Lower lobe of right lung (tissue), 2 donors: ENCODE measurements at regions not wholly inside any gene's neighbourhood (a gene's known extent, or its start where the extent isn't known, plus 50 kb on each side); places are given as distances from the start of the nearest gene placed in this dataset.
"Not testable (repeated sequence)": the region's sequence is repeated elsewhere in the genome, so short reads cannot be mapped to it uniquely, and the experiment has no call there.

Experiments
- ATAC-seq, 2 donors: fragments of 200-7000 bp; cut with Tn5 transposase; one replicate each; pipeline ENCODE4 v1.9.1; 2020 to 2022; ENCODE audit warnings: mild to moderate bottlenecking in 2 of 2, moderate library complexity in 2 of 2
- DNase-seq: peaks from one replicate; pipeline ENCODE4 v3.0.0-alpha.2; 2020
- H3K27ac ChIP-seq: fragments of 200-600 bp; one replicate; pipeline ENCODE4 v1.8.0; 2022
- H3K27me3 ChIP-seq: fragments of 200-600 bp; one replicate; pipeline ENCODE4 v1.8.0; 2022; ENCODE audit warnings: low read depth
- H3K36me3 ChIP-seq: fragments of 200-600 bp; one replicate; pipeline ENCODE4 v1.8.0; 2022; ENCODE audit warnings: mild to moderate bottlenecking
- H3K4me1 ChIP-seq: fragments of 200-600 bp; one replicate; pipeline ENCODE4 v1.8.0; 2022
- H3K4me3 ChIP-seq: fragments of 200-600 bp; one replicate; pipeline ENCODE4 v1.8.0; 2022; ENCODE audit warnings: mild to moderate bottlenecking
- H3K9me3 ChIP-seq: fragments of 200-600 bp; one replicate; pipeline ENCODE4 v1.8.0; 2022
- intact Hi-C: fragments of 100-400 bp; cut with DNase I; formaldehyde crosslinking; loops from one replicate; pipeline ENCODE4 v1.11.0; 2022
- TF ChIP-seq, protein P1 (sequence below): fragments of 200-600 bp; IDR thresholded peaks from one replicate; pipeline ENCODE4 v1.8.0; 2022; ENCODE audit warnings: antibody characterized with exemption, mild to moderate bottlenecking
- donor health status: DM: no; HTN: yes; CAD: no; lungs with severe emphysema.

DNA sequence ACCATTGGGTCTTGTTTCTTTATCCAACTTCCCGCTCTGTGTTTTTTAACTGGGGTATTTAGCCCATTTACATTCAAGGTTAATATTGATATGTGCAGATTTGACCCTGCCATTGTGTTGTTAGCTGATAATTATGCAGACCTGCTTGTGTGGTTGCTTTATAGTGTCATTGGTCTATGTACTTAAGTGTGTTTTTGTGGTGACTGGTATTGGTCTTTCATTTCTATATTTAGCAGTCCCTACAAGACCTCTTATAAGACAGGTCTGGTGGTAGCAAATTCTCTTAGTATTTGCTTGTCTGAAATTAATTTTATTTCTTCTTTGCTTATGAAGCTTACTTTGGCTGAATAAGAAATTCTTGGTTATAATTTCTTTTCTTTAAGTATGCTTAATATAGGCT, 698.1 kb downstream of the DTWD2 start:
- H3K4me1 ChIP-seq, result no peaks in the 10 kb centered on the region
- no peak overlapping the region for H3K27ac ChIP-seq
- no peak overlapping the region for H3K4me3 ChIP-seq
- no peak for ATAC-seq
- no peaks in the 10 kb centered on the region for H3K36me3 ChIP-seq
- DNase-seq, result no peak
- intact Hi-C loops, result no loop called here
- no peaks in the 10 kb centered on the region for H3K27me3 ChIP-seq
- TF ChIP-seq, protein P1, sequence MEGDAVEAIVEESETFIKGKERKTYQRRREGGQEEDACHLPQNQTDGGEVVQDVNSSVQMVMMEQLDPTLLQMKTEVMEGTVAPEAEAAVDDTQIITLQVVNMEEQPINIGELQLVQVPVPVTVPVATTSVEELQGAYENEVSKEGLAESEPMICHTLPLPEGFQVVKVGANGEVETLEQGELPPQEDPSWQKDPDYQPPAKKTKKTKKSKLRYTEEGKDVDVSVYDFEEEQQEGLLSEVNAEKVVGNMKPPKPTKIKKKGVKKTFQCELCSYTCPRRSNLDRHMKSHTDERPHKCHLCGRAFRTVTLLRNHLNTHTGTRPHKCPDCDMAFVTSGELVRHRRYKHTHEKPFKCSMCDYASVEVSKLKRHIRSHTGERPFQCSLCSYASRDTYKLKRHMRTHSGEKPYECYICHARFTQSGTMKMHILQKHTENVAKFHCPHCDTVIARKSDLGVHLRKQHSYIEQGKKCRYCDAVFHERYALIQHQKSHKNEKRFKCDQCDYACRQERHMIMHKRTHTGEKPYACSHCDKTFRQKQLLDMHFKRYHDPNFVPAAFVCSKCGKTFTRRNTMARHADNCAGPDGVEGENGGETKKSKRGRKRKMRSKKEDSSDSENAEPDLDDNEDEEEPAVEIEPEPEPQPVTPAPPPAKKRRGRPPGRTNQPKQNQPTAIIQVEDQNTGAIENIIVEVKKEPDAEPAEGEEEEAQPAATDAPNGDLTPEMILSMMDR, result no peak
- H3K9me3 ChIP-seq, result no peaks in the 10 kb centered on the region

DNA sequence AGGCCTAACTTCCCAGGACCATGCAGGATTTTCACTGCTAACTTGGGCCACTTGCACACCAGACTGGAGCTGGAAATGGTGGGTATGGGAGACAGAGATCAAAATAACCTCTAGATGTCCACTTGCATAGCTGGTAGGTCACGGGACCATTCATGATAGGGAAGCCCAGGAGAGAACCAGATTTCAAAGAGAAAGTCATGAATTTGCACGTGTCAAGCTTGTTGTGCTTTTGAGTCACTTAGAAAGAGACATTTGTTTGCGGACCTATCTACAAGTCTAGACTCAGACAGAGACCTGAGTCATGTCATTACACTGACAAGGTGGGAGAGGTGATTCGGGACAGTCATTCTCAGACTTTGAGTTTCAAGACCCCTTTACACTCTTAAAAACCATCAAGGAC, 704.1 kb downstream of the DTWD2 start:
- not testable (repeated sequence) for ATAC-seq

DNA sequence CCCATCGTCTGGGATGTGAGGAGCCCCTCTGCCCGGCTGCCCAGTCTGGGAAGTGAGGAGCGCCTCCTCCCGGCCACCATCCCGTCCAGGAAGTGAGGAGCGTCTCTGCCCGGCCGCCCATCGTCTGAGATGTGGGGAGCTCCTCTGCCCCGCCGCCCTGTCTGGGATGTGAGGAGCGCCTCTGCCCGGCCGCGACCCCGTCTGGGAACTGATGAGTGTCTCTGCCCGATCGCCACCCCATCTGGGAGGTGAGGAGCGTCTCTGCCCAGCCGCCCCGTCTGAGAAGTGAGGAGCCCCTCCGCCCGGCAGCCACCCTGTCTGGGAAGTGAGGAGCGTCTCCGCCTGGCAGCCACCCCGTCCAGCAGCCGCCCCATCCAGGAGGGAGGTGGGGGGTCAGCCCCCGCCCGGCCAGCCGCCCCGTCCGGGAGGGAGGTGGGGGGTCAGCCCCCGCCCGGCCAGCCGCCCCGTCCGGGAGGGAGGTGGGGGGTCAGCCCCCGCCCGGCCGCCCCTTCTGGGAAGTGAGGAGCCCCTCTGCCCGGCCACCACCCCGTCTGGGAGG, 705.8 kb downstream of the DTWD2 start:
- H3K36me3 ChIP-seq, DNase-seq, intact Hi-C loops, H3K4me3 ChIP-seq, H3K9me3 ChIP-seq, ATAC-seq, H3K27me3 ChIP-seq, H3K27ac ChIP-seq, H3K4me1 ChIP-seq: not testable (repeated sequence)

More for the DNA sequence above, 704.1 kb downstream of the DTWD2 start:
- DNase-seq, H3K27ac ChIP-seq, H3K36me3 ChIP-seq, H3K9me3 ChIP-seq, H3K4me1 ChIP-seq, H3K27me3 ChIP-seq, H3K4me3 ChIP-seq, intact Hi-C loops: not testable (repeated sequence)

DNA sequence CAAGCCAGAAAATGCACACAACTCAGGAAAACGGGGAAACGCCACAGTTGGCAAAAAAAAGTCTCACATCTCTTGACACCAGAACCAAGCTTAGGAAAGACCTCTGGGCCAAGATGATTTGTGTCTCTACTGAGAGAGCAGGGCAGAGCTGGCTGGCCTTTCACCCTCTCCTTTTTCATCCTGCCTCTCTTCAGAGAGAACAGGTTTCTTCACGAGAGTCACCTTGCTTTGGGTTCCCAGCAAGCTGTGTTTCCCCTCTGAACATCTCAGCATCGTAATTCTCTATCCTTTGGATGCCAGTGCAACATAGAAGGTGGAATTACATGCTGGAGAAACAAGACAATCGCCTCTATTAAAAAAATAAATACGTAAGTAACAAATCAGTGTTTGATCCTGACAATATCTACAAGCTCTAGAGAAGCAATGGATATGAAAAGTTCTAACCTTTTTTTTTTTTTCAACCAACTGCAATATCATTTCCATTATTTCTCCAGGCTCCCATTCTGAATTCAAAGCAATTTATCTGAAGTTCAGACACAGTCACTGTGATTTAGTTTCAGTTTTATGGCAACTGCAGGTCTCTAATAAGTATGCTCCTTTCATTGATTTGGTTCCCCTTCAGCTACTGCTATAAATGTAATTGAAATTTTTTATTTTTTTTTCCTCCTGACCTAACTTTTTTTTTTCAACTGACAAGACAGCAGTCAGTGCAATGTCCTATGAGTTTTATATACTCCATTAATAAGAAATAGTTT, 708.6 kb downstream of the DTWD2 start:
- Histone ChIP-seq H3K4me1 (no peaks in the 10 kb centered on the region), H3K27ac (no peak overlapping the region), H3K27me3 (no peaks in the 10 kb centered on the region), H3K36me3 (no peaks in the 10 kb centered on the region), H3K4me3 (no peak overlapping the region), H3K9me3 (no peaks in the 10 kb centered on the region)
- intact Hi-C loops, result no loop called here
- TF ChIP-seq, protein P1, result no peak
- DNase-seq (no peak), ATAC-seq (no peak)

DNA sequence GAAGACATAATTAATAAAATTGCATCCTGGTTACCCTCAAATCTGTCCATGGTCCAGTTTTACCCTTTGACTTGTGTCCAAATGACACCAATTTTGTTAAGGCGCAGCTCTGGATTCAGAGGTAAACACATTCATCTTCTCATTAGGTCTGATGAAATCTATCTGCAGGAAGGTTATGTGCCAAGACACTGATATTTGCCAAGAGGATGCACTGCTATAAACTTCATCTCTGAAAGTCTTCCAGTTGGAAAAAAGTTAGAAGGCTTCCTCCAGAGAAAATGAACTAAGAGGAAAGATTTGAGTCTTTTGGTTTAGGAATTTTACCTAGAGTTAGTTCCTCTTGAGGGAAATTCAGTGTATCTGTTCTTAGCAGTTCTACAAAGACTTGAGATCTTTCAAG, 717.8 kb downstream of the DTWD2 start:
- Histone ChIP-seq H3K27ac (no peak overlapping the region), H3K36me3 (no peaks in the 10 kb centered on the region), H3K4me3 (no peak overlapping the region), H3K27me3 (no peaks in the 10 kb centered on the region), H3K4me1 (no peaks in the 10 kb centered on the region), H3K9me3 (no peaks in the 10 kb centered on the region)
- no peak for DNase-seq
- TF ChIP-seq, protein P1, result no peak
- intact Hi-C loops, result no loop called here
- no peak for ATAC-seq

DNA sequence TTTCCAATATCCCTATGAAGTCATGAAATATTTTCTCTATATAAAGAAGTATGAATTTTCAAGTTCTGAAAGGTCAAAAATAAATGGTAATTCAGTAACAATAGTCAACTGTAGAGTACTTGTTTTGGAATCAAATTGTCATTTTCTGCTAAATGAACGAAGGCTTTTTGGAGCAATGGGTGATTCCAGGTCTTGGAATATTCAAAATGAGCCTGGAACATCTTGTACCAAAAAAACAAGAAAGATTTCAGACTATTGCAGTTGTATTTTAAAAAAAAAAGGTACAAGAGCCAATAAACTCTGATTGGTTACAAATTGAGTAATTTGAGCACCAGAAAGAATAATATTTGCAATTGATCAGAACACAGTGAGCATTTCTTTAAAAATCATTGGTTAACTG, 730.1 kb downstream of the DTWD2 start:
- H3K9me3 ChIP-seq, result no peaks in the 10 kb centered on the region
- TF ChIP-seq, protein P1, result no peak
- no peak for ATAC-seq
- no peak overlapping the region for H3K27ac ChIP-seq
- H3K4me3 ChIP-seq, result no peak overlapping the region
- DNase-seq, result no peak
- intact Hi-C loops, result no loop called here
- H3K27me3 ChIP-seq, result no peaks in the 10 kb centered on the region
- H3K36me3 ChIP-seq, result no peaks in the 10 kb centered on the region
- no peaks in the 10 kb centered on the region for H3K4me1 ChIP-seq
